ENCODE measurements at regions not wholly inside any gene's neighbourhood (a gene's known extent, or its start where the extent isn't known, plus 50 kb on each side); places are given as distances from the start of the nearest gene placed in this dataset.

DNA sequence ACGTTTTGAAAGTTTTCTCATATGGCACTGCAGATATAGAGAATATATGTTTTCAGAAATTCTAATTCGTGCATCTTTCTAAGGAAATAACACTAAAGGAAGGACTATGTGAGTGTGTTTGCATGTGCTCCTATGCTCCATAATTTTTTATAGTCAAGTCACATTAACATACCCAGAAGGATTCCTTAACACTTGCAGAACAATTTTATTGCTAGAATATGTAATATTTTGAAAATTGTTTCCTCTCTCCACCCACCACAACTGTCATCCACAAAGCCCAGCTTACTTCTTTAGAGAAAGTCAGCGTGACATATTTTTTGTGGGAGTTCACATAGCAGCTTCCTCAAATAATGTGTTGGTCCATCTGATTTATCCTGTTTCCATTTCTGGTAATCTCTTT lies 604.6 kb upstream of the MGAT4C start:
- Histone ChIP-seq H3K56ac (ENCODE audit: insufficient read length, low read depth, low read length) (no peak overlapping the region), H3K27me3 (ENCODE audit: insufficient read depth, low read length) (no peaks in the 10 kb centered on the region), H3T11ph (ENCODE audit: low read length) (no peak overlapping the region), H3K9ac (ENCODE audit: extremely low read depth, insufficient read length, low read length) (no peak overlapping the region), H3K18ac (ENCODE audit: insufficient read length, low read depth, low read length) (no peak overlapping the region), H3K4me1 (ENCODE audit: insufficient read depth, low read length) (no peaks in the 10 kb centered on the region), H3K23me2 (ENCODE audit: insufficient read length, low read depth, low read length, poor library complexity, severe bottlenecking) (no peaks in the 10 kb centered on the region), H2BK20ac (ENCODE audit: low read depth, low read length, poor library complexity, severe bottlenecking) (no peak overlapping the region), H3K4ac (ENCODE audit: low read depth, low read length) (no peak overlapping the region), H2BK15ac (ENCODE audit: low read depth, low read length) (no peak overlapping the region), H4K8ac (replicated peaks; ENCODE audit: insufficient read length, low read depth, low read length) (no peak overlapping the region), H3K23ac (ENCODE audit: insufficient read length, low read depth, low read length) (no peak overlapping the region), H4K5ac (ENCODE audit: insufficient read length, low read depth, low read length) (no peak overlapping the region), H4K91ac (ENCODE audit: insufficient read length, low read depth, low read length) (no peak overlapping the region), H3K79me1 (ENCODE audit: insufficient read depth, low read depth, low read length, poor library complexity, severe bottlenecking) (no peaks in the 10 kb centered on the region), H2BK120ac (ENCODE audit: low read depth, low read length, poor library complexity, severe bottlenecking) (no peak overlapping the region), H2BK5ac (ENCODE audit: insufficient read length, low read length) (no peak overlapping the region), H2AK5ac (ENCODE audit: insufficient read length, low read length) (no peak overlapping the region), H3K9me3 (ENCODE audit: control insufficient read depth, low read depth, low read length) (no peaks in the 10 kb centered on the region), H2BK12ac (ENCODE audit: insufficient read length, low read depth, low read length) (no peak overlapping the region), H4K20me1 (ENCODE audit: control insufficient read depth, insufficient read depth, insufficient read length) (no peaks in the 10 kb centered on the region), H3K27ac (ENCODE audit: insufficient read length, low read depth, low read length) (no peak overlapping the region), H2AFZ (ENCODE audit: low read length) (no peak overlapping the region), H3K14ac (ENCODE audit: insufficient read depth, low read length) (no peak overlapping the region), H3K4me2 (ENCODE audit: insufficient read depth, insufficient read length, low read length) (no peak overlapping the region), H3K79me2 (ENCODE audit: insufficient read depth, low read length) (no peaks in the 10 kb centered on the region)
- Mint-ChIP-seq H3K9me3 (peaks cover 0 to 3% of the 10 kb centered on the region in 2 experiments; a peak in 2 of 5 replicates), H3K36me3 (ENCODE audit: insufficient read depth in 1 of 3, low read depth in 3 of 3) (no peaks in the 10 kb centered on the region), H3K4me1 (no peaks in the 10 kb centered on the region), H3K27me3 (ENCODE audit: low read depth) (no peaks in the 10 kb centered on the region), H3K27ac (no peak overlapping the region), H3K4me3 (no peak overlapping the region)
- WGBS (ENCODE audit: extremely low coverage, insufficient read length, low lambda C conversion rate), result no CpG with 5 or more reads among the region's 3 CpGs
- DNase-seq, result no peak
- TF ChIP-seq, protein P1, sequence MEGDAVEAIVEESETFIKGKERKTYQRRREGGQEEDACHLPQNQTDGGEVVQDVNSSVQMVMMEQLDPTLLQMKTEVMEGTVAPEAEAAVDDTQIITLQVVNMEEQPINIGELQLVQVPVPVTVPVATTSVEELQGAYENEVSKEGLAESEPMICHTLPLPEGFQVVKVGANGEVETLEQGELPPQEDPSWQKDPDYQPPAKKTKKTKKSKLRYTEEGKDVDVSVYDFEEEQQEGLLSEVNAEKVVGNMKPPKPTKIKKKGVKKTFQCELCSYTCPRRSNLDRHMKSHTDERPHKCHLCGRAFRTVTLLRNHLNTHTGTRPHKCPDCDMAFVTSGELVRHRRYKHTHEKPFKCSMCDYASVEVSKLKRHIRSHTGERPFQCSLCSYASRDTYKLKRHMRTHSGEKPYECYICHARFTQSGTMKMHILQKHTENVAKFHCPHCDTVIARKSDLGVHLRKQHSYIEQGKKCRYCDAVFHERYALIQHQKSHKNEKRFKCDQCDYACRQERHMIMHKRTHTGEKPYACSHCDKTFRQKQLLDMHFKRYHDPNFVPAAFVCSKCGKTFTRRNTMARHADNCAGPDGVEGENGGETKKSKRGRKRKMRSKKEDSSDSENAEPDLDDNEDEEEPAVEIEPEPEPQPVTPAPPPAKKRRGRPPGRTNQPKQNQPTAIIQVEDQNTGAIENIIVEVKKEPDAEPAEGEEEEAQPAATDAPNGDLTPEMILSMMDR (conservative IDR thresholded peaks at IDR 0.05), result no peak
